Chondrocyte (in vitro differentiated cells): ENCODE measurements at regions not wholly inside any gene's neighbourhood (a gene's known extent, or its start where the extent isn't known, plus 50 kb on each side); places are given as distances from the start of the nearest gene placed in this dataset.

Source experiments
- DNase-seq: peaks from one replicate; pipeline ENCODE4 v3.0.0; 2021; ENCODE audit warnings: mixed read lengths, low spot score
- H3K27ac Mint-ChIP-seq: one replicate; pipeline ENCODE4 v1.8.0; 2021; ENCODE audit warnings: mild to moderate bottlenecking, moderate library complexity, mixed read lengths; ENCODE audit not compliant: unreplicated experiment
- H3K27me3 Mint-ChIP-seq: 2 replicates; pipeline ENCODE4 v1.8.0; 2021; ENCODE audit warnings: low read depth, mixed read lengths
- H3K36me3 Mint-ChIP-seq: 2 replicates; pipeline ENCODE4 v1.8.0; 2021; ENCODE audit warnings: low read depth, mixed read lengths
- H3K4me1 Mint-ChIP-seq: 2 replicates; pipeline ENCODE4 v1.8.0; 2021; ENCODE audit warnings: low read depth, mild to moderate bottlenecking, mixed read lengths
- H3K4me3 Mint-ChIP-seq: one replicate; pipeline ENCODE4 v1.8.0; 2021; ENCODE audit warnings: mild to moderate bottlenecking, moderate library complexity, mixed read lengths; ENCODE audit not compliant: unreplicated experiment
- H3K9me3 Mint-ChIP-seq: 2 replicates; pipeline ENCODE4 v1.8.0; 2021; ENCODE audit warnings: low read depth, mixed read lengths
- TF ChIP-seq, protein P1 (sequence below): fragments of 200-600 bp; sonication (generic); IDR thresholded peaks from 2 replicates; pipeline ENCODE4 v1.5.0; 2021; ENCODE audit warnings: antibody characterized with exemption, mild to moderate bottlenecking, moderate library complexity

DNA sequence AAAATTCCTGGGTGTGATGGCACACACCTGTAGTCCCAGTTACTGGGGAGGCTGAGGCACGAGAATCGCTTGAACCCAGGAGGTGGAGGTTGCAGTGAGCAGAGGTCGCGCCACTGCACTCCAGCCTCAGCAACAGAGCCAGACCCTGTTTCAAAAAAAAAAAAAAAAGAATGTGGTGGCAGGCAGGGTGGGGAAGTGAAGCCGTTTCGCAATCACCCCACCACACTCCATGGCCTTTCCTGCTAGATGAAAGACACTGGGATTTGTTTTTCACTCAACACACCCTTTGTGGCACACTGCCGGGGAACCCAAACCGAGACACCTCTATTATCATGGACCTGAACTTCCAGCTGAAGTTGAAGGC is 172.4 kb upstream of the IQSEC1 start:
- H3K9me3 Mint-ChIP-seq = no peaks in the 10 kb centered on the region
- no peak for DNase-seq
- TF ChIP-seq, protein P1, sequence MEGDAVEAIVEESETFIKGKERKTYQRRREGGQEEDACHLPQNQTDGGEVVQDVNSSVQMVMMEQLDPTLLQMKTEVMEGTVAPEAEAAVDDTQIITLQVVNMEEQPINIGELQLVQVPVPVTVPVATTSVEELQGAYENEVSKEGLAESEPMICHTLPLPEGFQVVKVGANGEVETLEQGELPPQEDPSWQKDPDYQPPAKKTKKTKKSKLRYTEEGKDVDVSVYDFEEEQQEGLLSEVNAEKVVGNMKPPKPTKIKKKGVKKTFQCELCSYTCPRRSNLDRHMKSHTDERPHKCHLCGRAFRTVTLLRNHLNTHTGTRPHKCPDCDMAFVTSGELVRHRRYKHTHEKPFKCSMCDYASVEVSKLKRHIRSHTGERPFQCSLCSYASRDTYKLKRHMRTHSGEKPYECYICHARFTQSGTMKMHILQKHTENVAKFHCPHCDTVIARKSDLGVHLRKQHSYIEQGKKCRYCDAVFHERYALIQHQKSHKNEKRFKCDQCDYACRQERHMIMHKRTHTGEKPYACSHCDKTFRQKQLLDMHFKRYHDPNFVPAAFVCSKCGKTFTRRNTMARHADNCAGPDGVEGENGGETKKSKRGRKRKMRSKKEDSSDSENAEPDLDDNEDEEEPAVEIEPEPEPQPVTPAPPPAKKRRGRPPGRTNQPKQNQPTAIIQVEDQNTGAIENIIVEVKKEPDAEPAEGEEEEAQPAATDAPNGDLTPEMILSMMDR = no peak
- no peak overlapping the region for H3K4me3 Mint-ChIP-seq
- no peaks in the 10 kb centered on the region for H3K36me3 Mint-ChIP-seq
- peaks cover 13% of the 10 kb centered on the region for H3K27me3 Mint-ChIP-seq
- H3K27ac Mint-ChIP-seq = no peak overlapping the region
- no peaks in the 10 kb centered on the region for H3K4me1 Mint-ChIP-seq

DNA sequence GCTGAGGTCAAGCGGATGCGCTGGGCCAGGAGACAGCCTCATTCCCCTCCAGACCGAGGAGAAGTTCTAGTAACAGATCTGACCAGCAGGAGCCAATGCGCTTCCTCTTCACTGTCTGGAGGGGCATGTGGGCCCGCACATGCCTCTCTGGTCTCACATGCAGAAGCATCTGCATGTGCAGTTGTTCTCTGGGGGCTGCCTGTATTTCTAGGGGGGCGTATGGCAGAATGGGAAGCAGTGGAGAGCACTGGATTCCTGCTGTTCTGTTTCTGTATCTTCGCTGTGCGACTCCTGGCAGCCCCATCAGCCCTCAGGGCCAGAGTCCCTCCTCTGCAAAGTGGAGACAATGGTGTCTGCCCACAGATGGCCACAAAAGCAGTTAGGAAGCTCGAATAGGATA is 170.4 kb upstream of the IQSEC1 start:
- no peaks in the 10 kb centered on the region for H3K4me1 Mint-ChIP-seq
- H3K4me3 Mint-ChIP-seq = no peak overlapping the region
- TF ChIP-seq, protein P1 = no peak
- H3K36me3 Mint-ChIP-seq = no peaks in the 10 kb centered on the region
- DNase-seq = no peak
- H3K9me3 Mint-ChIP-seq = no peaks in the 10 kb centered on the region
- H3K27ac Mint-ChIP-seq = no peak overlapping the region
- peaks cover 20% of the 10 kb centered on the region for H3K27me3 Mint-ChIP-seq

DNA sequence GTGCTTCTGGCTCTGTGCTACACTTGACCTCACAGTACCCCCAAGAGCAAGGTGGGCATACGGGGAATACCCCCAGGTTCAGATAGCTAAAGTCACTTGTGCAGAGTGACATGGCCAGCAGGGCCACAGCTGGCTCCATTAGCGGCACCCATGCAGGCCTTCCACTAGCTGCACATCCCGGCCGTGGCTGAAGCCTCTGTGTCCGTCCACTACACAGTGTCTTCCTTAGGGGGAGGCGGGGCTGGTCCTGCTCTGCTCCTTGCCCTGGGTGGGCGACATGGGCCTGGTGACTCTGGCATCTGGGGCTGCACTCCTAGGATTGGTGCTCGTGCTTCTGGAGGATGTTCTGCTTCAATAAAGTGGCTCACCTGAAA is 169.1 kb upstream of the IQSEC1 start:
- Mint-ChIP-seq H3K36me3 (no peaks in the 10 kb centered on the region), H3K4me1 (no peaks in the 10 kb centered on the region)
- DNase-seq = peak; percentile 79

DNA sequence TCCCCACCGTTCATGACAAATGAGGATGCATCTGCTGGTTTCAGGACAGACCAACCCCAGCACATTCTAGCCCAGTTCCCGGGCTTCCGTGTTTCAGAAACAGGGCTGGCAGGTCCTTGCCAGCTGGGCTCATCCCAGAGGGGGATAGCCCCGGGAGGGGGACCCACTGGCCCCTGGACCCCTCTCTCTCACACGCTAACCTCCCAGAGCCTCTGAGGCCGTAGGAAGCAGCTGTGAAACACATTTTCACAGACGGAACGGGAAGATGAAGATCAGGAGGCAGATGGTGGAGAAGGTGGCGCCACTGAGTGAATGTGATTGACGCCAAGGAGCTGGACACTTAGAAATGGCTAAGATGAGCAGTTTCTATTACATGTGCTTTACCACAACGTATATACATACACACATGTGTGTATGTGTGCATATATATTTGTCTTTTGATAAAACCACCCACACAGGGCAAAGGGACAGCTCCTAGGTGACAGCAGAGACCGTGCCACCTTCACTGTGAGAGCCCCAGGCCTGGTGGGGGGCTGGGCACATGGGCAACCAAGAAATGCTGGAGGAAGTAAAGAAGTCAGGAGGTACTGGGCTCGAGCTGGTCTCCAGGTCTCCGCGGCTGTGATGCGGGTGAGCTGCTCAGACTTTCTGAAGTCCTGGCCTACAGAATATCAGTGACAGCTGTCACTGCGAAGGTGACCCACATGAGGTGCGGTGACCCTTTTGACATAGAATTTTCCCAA is 168.6 kb upstream of the IQSEC1 start:
- H3K9me3 Mint-ChIP-seq = no peaks in the 10 kb centered on the region

More for the DNA sequence above, 169.1 kb upstream of the IQSEC1 start:
- no peak overlapping the region for H3K27ac Mint-ChIP-seq
- TF ChIP-seq, protein P1 = no peak
- H3K27me3 Mint-ChIP-seq = peaks cover 18% of the 10 kb centered on the region
- H3K4me3 Mint-ChIP-seq = no peak overlapping the region
- H3K9me3 Mint-ChIP-seq = no peaks in the 10 kb centered on the region

DNA sequence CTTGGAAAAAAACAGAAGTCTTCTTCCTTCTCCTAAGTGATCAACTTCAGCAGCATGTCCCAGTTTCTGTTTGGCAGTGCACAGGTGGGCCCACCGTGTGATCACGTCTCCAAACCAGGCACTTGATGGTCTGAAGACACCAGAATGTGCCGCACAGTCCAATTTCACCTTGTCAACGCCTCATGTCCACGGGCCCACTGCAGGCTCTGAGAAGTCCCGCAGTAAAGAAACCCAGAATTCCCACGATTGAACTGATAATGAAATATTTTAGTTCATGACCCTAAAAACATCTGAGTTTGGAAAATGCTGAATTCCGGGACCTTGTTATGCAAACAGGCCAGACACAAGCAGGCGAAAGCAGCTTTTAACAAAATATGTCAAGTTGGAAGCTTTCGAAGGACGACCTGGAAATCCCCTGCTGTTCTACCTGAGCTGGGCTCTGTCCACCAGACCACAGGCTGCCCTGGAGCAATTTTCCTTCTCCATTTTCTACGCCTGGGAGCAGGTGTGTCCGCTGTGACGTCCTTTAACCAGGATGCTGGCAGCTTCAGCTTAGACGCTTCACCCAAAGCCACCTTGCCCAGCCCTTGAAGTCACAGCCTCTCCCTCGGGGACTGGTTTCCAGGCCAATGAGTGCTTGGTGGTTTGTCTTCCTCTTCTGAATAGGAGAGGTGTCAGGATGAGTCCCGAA is 167.8 kb upstream of the IQSEC1 start:
- no peaks in the 10 kb centered on the region for H3K9me3 Mint-ChIP-seq
- DNase-seq = no peak
- no peaks in the 10 kb centered on the region for H3K36me3 Mint-ChIP-seq
- no peak overlapping the region for H3K27ac Mint-ChIP-seq
- no peaks in the 10 kb centered on the region for H3K4me1 Mint-ChIP-seq
- TF ChIP-seq, protein P1 = no peak
- H3K27me3 Mint-ChIP-seq = peaks cover 17% of the 10 kb centered on the region
- H3K4me3 Mint-ChIP-seq = no peak overlapping the region

More for the DNA sequence above, 168.6 kb upstream of the IQSEC1 start:
- Mint-ChIP-seq H3K4me3 (no peak overlapping the region), H3K36me3 (no peaks in the 10 kb centered on the region), H3K27ac (no peak overlapping the region), H3K27me3 (peaks cover 15% of the 10 kb centered on the region), H3K4me1 (no peaks in the 10 kb centered on the region)
- TF ChIP-seq, protein P1 = no peak
- DNase-seq = no peak
